ENCODE measurements at regions not wholly inside any gene's neighbourhood (a gene's known extent, or its start where the extent isn't known, plus 50 kb on each side); places are given as distances from the start of the nearest gene placed in this dataset.

- no peak for DNase-seq (ENCODE audit: low read depth)
Measured at GRCh38 chr6:152905551-152906299, 77.1 kb downstream of the FBXO5 start.

GRCh38 chr6:152909241-152909640 is 73.6 kb downstream of the FBXO5 start:
- DNase-seq (ENCODE audit: low read depth): no peak

GRCh38 chr6:152916035-152916434 is 66.8 kb downstream of the FBXO5 start:
- DNase-seq (ENCODE audit: low read depth): no peak

GRCh38 chr6:152918991-152919390 is 63.9 kb downstream of the FBXO5 start:
- DNase-seq (ENCODE audit: low read depth): no peak

- no peak for DNase-seq (ENCODE audit: low read depth)
Measured at GRCh38 chr6:152920016-152920415, 62.8 kb downstream of the FBXO5 start.
